Inflammatory macrophage treated with lipopolysaccharide for 1 hour (primary cell): ENCODE measurements at regions not wholly inside any gene's neighbourhood (a gene's known extent, or its start where the extent isn't known, plus 50 kb on each side); places are given as distances from the start of the nearest gene placed in this dataset.

Source experiments
- DNase-seq, 2 donors: peaks; one replicate each; pipeline ENCODE4 v3.0.0-alpha.2; 2020 to 2022

DNA sequence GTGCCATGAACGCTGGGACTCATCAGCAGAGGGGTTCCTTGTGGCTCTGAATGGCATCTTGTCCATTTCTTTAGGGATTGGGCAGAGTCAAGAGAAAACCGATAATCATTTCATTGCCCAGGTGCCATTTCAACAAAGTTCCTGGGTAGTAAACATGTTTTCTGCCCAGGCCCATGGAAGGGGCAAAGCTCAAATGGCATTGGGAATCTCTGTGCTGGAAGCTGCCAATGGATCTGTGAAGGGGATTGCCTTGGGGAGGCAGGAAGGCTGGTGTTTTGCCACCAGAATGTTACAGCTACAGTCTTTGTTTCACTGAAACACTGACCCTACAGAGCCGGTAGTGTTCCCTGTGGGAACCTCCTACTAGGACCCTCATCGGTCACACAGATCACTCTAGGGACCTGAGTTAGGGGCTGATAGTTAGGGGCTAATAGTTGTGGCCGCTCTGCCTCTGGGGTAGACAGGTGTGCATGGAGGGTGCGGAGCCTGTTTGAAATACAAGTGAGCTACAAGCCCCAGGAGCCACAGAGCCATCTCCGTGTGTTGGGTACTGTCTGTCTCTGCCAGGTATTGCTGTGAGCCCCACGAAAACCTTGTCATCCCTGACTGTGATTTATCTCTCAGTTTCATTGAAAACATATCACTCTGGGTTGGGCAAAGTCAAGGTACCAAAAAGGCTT lies 224.4 kb upstream of the COPS8 start:
- no peak for DNase-seq

DNA sequence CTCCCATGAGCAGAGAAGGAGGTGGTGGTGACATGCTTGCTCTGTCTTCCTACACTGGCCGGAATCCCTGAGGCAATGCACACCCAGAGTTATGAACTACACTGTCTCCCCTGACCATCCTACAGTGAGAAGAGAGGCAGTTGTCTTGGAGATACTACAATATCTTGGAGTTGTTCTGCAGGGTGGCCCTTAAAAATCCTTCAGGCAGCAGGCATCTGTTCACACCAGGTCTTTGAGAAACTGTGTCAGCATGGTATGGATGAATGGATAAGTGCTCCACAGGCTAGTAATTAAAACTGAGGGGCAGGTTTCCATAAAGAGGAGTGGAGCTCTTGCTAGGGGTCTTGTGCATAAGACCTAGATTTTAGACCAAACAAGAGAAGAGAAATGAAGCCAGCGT lies 223.7 kb upstream of the COPS8 start:
- no peak for DNase-seq

DNA sequence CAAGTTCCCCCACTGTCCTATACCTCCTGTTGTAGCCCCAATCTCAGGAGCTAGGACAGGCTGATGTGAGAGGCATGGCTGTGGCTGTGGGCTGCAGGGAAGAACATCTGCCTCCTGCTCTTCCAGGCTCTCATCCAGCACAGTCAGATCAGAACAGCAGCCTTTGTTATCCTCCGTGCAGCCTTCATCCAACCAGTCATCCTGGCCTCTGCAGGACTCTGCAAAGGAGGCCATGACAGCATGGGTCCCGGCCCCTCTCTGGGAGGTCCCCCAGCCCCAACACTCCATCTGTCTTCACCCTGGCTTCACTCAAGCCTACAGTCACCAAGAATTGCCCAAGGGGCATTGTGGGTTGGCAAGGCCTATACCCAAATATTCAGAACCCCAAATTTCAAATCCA lies 223.2 kb upstream of the COPS8 start:
- DNase-seq: no peak

DNA sequence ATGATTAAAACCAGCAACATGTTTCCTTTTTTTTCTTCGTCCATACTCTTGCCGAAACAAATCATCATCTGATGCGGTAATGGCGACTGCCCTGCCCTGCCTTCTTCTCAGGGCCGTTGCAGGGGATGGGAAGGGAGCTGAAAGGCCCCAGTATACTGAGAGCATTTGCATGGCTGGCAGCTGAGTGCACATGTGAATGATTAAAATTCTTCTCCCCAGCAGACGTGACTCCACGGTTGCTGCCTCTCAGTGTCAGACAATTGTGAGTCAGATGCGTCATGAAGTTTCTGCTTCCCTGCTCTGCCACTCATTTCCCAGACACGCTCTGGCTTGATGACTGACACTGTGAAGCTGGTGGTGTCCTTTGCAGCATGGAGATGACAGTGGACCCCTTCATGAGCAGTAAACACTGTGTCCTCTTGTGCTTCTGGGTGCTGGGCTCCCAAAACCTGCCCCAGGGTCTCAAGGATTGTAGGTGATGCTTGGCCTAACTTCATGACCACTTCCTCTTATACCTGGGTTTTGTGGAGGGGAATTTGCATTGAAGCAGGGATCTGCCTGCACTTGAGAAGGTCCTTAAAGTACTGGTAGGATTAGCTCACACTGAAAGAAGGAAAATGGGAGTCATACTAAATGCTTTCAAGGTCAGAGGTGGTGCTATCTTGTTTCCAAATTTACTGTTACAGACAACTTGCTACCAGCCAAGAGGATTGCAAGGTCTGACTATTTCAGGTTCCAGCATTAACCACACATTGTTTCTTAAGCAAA lies 222.5 kb upstream of the COPS8 start:
- DNase-seq: no peak

DNA sequence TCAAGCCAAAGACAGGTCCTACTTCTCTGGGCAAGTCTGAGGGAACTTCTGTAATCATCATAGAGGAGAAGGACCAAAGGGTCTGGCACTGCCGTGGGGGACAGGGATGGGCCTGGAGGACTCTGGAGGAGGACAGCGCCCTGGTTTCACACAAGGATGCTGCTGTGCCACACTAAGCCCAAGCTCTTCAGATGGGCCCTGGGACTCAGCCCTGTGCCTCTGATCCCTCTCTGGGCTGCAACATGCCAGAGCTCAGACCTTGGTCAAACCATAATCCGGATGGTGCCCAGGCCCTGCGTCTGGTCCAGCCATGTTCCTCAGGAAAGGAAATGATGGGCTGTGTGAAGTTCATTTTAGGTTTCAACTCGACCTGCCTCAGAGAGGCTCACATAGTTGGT lies 222.0 kb upstream of the COPS8 start:
- DNase-seq: no peak

DNA sequence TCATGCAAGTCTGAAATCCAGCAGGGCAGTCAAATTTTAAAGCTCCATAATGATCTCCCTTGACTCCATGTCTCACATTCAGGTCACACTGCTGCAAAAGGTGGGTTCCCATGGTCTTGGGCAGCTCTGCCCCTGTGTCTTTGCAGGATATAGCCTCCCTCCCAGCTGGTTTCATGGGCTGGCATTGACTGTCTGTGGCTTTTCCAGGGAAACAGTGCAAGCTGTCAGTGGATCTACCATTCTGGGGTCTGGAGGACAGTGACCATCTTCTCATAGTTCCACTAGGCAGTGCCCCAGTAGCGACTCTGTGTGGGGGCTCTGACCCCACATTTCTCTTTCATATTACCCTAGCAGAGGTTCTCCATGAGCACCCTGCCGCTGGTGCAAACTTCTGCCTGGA lies 220.6 kb upstream of the COPS8 start:
- no peak for DNase-seq

DNA sequence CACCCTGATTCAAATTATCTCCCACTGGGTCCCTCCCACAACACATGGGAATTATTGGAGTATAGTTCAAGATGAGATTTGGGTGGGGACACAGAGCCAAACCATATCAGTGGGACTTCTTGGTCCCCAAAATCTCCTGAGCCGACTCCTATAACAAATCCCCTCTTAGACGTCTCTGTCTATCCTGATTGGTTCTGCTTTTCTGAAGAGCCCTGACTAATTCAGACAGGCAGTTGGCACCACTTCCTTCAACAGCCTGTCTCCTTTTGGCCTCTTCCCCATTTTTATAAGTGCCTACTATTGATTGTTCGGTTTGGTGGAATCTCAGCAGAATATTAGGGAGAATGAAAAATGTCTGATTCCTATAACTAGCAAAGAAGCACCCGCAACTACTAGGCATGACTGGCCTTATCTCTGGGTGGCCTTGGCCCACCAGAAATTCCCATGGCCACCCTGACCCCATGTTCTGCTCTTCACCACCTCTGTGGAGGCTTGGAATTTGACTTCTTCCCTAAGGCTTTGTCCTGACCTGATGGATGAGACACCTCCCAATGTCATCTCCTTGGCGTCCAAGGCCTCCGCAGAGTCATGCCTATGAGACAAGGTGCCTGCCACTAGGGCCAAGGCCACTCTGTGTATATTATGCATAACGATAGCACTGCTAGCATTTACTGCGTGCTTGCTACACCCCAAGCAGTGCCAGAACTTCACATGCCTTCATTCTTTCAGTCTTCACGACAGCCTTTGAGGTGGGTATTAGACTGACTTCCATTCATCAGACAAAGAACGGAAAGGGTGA lies 218.9 kb upstream of the COPS8 start:
- DNase-seq: peak; percentile 43 to 66

DNA sequence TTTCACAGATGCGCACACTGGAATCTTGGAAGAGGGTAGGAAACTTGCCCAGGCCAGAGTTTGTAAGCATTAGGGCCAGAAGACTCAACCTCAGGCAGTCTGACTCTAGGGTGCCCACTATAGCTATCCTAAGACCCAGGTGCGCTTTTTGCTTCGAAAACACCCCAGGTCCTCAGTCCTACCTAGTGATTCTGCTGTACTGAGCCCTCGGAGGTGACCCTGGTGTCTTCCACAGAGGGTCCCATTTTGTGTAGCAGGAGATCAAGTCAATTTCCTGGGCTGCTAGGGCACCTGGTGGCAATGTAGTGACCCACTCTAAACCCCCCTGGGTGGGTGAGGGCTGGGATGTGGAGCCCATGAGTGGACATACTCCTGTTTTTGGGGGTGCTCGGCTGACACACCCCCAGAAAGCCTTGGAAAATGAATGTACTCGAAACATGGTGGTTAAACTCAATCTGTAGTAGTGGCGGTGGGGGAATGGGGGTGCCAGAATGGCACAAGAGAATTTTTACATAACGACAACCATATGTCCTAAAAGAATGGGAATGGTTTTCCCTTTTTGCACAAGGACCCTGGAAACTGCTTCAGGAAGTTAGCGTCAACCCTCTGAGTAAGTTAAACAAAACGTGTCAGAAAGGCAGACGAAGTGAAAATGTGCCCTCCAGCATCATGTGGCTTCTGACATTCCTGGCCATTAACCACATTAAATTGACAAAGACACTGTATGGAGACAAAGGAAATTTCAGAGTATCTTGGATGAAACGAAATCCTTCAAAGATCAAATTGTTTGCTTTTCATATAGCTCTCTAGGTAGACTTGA lies 218.0 kb upstream of the COPS8 start:
- no peak for DNase-seq

DNA sequence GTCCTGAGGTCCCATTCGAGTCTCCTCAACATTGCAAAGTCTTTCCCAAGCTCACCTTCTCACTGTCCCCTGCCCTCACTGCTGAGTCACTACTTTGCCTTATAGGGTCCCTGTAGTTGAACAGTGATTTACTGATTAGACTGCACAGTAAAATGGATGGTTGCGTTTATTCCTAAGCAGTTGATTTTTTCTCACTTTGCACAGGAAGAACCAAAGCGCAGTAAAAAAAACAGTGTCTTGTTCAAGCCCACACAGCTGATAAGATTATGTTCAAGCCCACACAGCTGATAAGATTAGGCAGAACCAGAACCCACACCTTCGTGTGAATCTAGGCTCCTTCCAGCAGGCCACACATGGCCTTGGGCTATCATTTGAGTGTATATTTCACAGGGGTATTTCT lies 215.3 kb upstream of the COPS8 start:
- DNase-seq: no peak

DNA sequence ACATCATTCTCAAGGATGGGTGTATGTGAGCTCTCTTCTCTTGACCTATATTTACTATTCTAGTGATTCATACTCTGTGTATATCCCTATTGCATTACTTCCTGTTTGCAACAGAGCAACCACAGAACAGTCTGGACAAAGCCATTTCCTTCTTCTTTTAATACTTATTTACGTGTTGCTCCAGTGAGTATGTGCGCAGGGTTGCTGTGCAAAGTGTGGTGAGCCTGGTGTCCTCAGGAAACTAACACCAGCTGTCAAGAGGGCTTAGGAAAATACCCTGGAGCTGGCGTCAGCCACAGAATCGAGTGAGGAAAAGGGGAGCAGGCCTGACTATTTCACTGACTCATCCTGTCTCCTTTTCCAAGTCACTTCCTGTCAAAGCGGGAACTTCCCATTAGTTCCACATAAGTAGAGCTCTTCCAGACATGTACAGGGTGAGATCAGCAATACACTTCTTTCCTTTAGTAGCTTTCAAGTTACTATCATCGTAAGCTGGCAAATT lies 214.1 kb upstream of the COPS8 start:
- peak; percentile 88 to 96 for DNase-seq

DNA sequence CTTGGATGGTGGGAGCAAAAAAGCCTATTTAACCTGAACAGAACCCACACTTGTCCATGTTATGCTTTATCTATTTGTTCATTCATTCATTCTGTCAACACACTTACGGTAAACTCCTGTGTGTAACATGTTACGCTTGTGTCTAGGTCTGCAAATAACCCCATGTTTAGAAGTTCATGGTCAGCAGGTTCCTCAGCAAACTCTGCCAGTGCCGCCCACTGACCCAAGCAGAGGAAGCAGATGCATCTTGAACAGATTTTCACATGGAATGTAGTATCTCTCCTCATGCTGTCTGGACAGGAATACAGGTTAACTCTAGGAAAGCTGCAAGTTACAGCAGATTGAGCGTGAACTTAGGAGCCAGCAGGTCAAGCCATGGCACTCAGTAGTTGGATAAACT lies 213.7 kb upstream of the COPS8 start:
- peak in 1 of 2 donors; percentile 48 for DNase-seq

DNA sequence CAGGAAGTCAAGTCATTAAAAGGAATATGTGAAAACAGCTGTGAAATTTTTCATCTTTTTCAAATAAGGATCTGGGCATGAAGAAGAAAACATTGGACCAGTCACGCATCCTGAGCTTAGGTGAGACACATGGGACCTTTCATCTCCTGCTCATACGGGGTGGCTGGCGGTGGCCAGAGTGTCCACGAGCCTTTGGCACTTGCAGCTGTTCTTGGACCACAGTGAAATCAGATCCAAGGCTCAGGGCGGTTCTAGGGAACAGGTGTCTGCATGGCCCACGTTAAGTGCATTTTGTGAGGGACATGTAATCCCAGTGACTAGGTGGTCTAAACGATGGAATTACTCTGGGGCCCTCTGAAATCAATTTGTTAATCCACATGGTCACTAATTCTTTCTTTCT lies 212.7 kb upstream of the COPS8 start:
- DNase-seq: no peak

DNA sequence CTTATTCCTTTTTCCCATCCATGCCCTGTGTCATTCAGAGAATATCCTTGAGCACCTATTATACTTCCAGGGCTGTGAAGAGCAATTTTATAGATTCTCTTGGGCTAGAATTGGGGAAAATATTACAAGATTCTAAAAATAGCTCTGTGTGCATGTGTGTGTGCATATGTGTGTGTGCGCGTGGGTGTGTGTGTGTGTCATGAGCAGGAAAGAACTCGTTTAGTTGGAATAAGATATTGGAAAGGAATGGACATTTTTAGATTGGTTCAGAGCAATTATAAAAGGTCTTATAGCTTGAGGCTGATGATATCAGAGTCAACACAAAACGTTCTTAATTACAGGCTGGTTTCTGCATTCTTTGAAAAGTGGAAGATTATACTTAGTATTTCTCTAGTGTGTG lies 212.1 kb upstream of the COPS8 start:
- no peak for DNase-seq

DNA sequence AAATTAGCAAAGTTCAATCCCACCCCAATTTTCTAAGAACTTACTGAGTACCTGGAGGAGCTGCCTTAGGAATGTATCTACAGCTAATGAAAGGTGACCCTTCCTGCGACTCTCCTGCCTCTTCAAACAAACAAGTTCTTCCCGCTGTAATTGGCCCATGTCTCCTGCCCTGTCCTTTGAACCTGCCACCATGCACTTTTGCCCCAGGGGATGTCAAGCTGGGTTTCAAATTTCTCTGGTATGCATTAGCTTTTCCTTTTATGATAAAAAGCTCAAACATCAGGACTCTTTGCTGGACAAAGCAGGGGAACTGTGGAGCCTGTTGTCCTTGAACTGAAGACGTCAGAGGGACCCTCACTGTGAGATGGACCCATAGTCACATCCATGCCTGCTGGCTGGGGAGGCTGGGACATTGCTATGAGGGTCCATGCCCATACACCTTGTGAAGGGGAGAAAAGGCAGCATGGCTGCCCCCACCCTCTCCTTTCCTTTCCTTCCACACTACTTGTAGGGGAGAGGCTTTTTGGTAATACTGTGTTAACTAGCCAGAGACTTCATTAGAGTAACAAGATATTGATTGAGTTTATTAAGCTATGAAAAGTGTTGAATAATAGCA lies 210.7 kb upstream of the COPS8 start:
- no peak for DNase-seq

DNA sequence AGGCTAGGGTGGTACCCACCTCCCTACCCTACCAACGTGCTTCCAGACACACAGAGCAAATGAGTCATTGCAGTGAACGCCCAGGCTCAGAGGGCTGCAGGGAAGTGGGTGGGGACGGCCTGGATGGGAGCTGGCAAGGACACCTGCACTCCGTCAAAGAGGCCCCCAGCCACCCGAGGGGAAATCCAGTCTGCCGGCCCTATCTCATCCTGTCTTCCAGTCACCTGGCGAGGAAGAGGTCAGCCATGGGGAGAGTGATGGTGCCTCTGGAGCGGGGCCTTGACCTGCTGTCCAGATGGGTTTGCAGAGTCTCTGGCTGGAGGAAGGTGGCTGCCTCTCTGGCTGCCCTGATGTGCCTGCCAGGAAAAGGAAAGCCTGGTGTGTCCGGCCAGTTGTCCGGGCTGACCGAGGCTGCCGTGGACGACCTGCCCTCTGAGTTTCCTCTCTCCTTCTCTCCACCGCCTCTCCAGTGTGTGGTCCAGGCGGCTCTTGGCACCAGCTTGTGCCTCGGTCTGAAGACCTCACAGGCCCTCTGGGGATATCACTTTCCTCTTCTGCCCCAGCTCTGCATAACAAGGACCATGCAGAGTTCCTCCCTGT lies 209.7 kb upstream of the COPS8 start:
- DNase-seq: no peak

DNA sequence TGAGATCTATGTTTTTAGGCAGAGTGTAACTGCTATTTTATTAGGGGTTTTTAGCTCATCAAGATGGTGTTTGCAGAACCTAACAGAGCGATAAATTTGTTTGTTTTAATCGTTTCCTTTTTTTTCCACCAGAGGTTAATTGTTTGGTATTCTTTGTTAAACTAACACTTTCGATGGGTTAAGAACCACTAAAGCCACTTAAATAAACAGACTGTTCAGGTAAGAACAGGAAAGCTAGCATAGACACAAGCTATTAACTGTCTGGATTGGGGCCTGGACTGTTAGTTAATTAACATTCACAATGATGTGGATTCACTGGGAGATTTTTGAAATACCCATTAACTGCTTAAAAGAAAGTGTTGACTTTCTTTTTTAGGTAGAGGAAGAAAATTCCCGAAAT lies 209.0 kb upstream of the COPS8 start:
- DNase-seq: no peak

DNA sequence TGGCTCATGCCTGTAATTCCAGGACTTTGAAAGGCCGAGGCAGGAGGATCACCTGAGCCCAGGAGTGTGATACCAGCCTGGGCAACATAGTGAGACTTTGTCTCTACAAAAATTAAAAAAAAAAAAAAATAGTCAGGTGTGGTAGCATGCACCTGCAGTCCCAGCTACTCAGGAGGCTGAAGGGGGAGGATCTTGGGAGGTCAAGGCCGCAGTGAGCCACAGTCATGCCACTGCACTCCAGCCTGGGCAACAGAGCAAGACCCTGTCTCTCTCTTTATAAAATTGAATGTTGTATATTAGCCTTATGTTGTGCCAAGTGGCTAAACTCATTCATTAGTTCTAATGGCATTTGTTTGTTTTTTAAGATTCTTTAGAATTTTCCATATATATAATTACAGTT lies 207.7 kb upstream of the COPS8 start:
- no peak for DNase-seq

DNA sequence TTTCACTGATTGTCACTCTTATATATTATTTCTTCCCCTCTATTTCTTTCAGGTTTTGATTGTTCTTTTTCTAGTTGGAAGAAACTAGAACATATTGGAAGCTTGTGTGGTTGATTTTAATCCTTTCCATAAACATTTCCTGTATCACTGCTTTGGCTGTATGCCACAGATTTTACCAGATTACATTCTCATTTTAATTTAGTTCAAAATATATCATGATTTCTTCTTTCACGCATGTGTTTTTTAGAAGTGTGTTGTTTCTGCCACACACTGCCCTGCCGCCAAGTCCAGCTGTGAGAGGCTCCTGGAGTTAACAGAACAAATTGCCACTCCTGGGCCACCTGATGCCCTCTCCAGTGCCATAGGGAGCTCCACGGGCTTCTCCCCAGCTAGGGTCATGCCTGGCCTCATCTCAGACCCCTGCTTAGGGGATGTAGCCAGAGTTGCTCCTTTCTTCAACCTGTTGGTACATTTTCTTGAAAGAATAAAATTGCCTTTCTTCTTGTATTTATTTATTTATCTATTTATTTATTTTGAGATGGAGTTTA lies 206.2 kb upstream of the COPS8 start:
- no peak for DNase-seq

DNA sequence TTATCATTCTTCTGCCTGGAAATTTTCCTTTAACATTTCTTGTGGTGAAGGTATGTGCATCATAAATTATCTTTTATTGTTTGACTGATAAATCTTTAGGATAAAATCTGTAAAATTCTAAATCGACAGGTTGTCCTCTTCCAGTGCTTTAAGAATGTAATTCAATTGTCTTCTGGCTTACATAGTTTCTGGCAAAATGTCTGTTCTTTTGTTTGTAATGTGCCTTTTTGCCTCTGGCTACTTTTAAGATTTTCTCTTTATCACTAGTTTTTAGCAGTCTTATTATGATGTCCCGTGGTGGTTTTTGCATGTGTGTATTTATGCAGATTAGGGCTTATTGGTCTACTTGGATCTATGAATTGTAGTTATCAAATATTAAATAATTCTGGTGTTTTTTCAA lies 203.6 kb upstream of the COPS8 start:
- DNase-seq: no peak

DNA sequence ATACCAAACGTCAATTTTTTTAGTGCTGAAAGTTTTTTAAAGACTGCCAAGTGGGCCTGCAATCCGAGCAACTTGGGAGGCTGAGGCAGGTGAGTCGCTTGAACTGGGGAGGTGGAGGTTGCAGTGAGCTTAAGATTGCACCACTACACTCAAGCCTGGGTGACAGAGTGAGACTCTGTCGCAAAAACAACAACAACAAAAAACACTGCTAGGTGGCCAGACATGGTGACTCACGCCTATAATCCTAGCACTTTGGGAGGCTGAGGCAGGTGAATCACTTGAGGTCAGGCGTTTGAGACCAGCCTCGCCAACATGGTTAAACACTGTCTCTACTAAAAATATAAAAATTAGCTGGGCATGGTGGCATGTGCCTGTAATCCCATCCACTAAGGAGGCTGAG lies 202.8 kb upstream of the COPS8 start:
- no peak for DNase-seq

DNA sequence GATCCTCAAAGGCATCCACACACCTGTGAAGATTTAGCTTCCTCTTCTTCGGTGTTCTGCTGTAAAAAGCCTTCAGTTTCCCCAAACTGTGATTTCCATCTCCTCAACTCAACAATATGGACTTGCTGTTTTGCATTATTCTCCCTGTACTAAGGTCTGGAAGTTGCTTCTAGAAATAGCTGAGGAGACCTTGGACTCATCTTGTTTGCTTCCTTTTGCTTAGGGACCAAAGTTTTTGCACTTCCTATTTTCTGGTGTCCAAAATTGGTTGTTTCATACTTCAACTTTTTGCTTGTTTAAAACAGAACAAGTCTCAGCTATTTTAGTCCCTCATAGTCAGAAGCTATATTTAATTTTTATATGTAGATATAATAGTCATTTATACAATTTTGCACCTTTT lies 201.9 kb upstream of the COPS8 start:
- peak in 1 of 2 donors; percentile 39 for DNase-seq
